HUES6 (cell line): ENCODE measurements at regions not wholly inside any gene's neighbourhood (a gene's known extent, or its start where the extent isn't known, plus 50 kb on each side); places are given as distances from the start of the nearest gene placed in this dataset.

ENCODE experiments used
- H3K27ac ChIP-seq: 2 replicates; pipeline ENCODE4 v1.7.0; 2013; ENCODE audit warnings: low read depth, mild to moderate bottlenecking, low read length, inconsistent platforms
- H3K27me3 ChIP-seq: 2 replicates; pipeline ENCODE4 v1.6.1; 2013; ENCODE audit warnings: low read length; ENCODE audit not compliant: control insufficient read depth, insufficient read depth
- H3K36me3 ChIP-seq: 2 replicates; pipeline ENCODE4 v1.6.1; 2013; ENCODE audit warnings: low read length; ENCODE audit not compliant: control insufficient read depth, insufficient read depth
- H3K4me1 ChIP-seq: 2 replicates; pipeline ENCODE4 v1.6.1; 2013; ENCODE audit warnings: low read length; ENCODE audit not compliant: control insufficient read depth, insufficient read depth
- H3K4me3 ChIP-seq: 2 replicates; pipeline ENCODE4 v1.5.1; 2013; ENCODE audit warnings: low read depth, low read length
- H3K9ac ChIP-seq: one replicate; pipeline ENCODE4 v1.6.1; 2013; ENCODE audit warnings: mild to moderate bottlenecking, low read length
- H3K9me3 ChIP-seq: 2 replicates; pipeline ENCODE4 v1.6.1; 2013; ENCODE audit warnings: low read depth, low read length; ENCODE audit not compliant: control insufficient read depth, insufficient read depth

DNA sequence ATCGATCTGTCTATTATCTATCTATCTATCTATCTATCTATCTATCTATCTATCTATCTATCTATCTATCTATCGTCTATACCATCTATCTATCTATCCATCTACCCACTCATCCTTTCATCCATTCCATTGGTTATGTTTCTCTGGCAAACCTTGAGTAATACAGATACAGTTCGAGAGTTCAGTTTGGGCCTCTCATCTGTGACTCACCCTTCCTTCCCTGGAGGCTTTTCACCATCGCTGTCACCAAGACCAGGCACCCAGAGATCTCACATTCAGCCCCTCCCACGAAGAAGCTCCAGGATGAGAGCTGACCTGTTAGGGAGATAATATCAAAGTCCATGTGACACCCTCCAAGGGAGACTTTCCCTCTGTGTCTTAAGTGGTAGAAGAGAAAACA lies 164.1 kb upstream of the CELF4 start:
- Histone ChIP-seq H3K27ac (no peak overlapping the region), H3K9ac (no peak overlapping the region), H3K27me3 (no peaks in the 10 kb centered on the region), H3K9me3 (no peaks in the 10 kb centered on the region), H3K36me3 (no peaks in the 10 kb centered on the region), H3K4me3 (no peak overlapping the region), H3K4me1 (no peaks in the 10 kb centered on the region)

DNA sequence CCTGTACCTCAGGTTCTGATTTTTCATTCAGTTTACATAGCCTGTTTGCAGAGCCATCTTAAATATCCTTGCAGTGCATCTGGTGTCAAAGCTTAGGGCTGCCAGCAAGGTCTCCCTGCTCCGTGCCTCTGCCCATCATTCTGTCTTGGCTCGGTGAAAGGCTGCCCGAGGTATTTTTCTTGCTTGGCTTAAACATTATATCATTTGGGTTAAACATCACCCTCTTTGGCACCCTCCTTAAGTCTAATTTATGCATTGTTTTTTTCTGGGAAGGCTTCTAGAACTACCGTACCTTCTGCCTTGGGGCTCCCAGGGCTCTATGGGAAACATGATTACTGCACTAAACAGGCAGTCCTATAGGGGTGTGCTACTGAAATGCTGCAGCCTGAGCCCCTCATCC lies 158.6 kb upstream of the CELF4 start:
- Histone ChIP-seq H3K27ac (no peak overlapping the region), H3K27me3 (peaks cover 10% of the 10 kb centered on the region), H3K4me1 (no peaks in the 10 kb centered on the region), H3K9me3 (no peaks in the 10 kb centered on the region), H3K36me3 (no peaks in the 10 kb centered on the region), H3K4me3 (no peak overlapping the region), H3K9ac (no peak overlapping the region)

DNA sequence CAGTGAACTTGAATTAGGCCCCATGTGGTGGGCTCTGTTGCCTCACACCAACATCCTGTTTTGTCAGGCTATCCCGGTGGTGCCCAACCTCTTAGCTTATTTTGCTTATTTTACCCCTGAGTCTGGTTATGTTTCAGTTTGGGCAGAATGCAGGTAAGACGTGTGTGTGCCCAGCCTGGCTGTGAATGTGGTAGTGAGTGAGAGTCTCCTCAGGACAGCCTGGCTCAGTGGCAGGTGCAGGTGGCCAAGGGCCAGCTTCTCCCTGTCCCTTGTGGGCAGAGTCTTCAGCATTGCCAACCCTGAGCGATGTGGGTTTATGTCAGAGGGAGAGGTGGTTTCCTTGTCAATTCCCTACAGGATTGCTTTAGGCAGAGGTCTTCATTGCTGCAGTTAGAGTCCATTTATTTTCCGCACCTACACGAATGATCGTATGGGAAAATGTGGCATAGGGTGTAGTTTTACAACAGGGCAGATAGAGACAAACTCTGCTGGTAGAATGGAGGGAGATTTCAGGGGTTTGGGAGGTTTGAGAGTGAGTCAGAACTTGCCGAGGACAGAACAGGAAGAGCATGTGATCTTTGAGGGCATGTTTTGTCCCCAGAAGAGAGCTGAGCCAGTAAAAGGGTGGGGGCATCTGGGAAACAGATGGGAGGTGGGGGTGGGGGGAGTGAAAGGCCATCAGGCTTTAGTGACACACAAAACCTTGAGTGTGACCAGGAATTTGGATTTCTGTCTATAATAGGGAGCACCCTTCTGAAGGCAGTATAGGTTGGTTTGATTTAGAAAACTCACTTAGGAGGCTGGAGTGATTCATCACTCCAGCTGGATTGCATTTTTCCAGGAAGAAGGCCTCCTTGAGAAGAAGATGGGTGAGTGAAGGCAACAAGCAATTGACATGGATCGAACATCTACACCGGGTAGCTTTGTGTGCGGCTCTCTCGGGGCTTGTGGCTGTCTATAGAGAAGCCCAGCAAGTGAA lies 156.2 kb upstream of the CELF4 start:
- Histone ChIP-seq H3K4me3 (no peak overlapping the region), H3K36me3 (no peaks in the 10 kb centered on the region), H3K27ac (no peak overlapping the region), H3K27me3 (peaks cover 10% of the 10 kb centered on the region), H3K4me1 (no peaks in the 10 kb centered on the region), H3K9ac (no peak overlapping the region), H3K9me3 (no peaks in the 10 kb centered on the region)

DNA sequence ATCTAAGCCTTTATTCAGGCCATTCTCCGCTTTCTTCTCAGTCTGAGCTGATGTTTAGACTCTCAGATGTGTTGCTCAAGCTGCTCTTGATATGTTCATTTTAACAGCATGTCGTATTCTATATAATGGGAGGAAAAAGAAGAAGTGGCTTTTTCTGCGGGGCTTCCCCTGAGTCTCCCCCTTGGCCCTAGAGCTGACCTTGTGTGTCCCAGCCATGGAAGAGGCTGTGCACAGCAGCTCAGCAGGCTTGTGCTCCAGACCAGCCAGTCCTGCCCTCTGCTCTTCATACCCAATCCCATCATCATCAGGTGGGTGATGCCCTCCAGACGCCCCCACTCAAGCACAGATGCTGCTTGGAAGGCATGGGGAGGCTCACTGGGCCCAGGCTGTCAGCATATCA lies 155.1 kb upstream of the CELF4 start:
- Histone ChIP-seq H3K9ac (no peak overlapping the region), H3K27me3 (peaks cover 10% of the 10 kb centered on the region), H3K9me3 (no peaks in the 10 kb centered on the region), H3K27ac (no peak overlapping the region), H3K4me1 (no peaks in the 10 kb centered on the region), H3K36me3 (no peaks in the 10 kb centered on the region), H3K4me3 (no peak overlapping the region)

DNA sequence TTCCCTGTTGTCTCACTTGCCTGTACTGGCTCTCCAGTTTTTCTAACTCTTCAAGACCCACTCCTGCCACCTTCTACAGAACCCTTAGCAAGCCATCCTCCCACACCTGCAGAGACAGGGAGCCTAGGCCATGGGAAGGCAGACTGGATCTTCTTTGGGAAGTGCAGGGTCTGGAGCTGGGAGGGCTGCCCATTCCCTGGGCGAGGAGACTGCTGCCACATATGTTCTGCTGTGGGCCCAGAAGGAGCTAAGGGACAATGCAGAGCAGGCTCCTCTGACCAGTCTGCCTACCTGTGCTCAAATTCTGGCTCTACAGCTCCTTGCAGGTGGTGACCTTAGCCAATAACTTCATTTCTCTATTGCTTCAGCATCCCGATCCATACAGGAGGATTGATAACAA lies 152.1 kb upstream of the CELF4 start:
- peaks cover 5% of the 10 kb centered on the region; the same call in 1 of the 2 replicates for H3K27me3 ChIP-seq
- no peak overlapping the region for H3K27ac ChIP-seq
- no peaks in the 10 kb centered on the region for H3K36me3 ChIP-seq
- no peaks in the 10 kb centered on the region for H3K4me1 ChIP-seq
- no peak overlapping the region for H3K4me3 ChIP-seq
- H3K9me3 ChIP-seq = no peaks in the 10 kb centered on the region
- H3K9ac ChIP-seq = no peak overlapping the region

DNA sequence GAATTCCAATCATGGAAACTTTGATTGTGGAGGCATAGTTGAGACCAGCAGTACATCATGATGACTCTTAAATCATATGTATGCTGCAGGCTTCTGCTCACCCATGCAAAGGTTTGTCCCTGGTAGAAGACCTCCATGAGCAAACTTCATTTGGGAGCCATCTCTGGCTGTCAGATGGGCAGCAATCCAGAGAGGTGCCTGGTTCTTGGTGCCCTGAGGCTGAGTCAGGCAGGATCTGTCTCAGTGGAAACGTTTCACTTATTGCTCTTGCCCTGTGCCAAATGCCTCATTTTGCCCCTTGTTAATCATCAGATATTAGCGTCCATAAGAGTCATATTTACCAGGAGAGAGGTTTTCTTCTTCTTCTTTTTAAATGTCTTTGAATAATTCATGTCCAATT lies 151.5 kb upstream of the CELF4 start:
- Histone ChIP-seq H3K4me3 (no peak overlapping the region), H3K9ac (no peak overlapping the region), H3K9me3 (no peaks in the 10 kb centered on the region), H3K27me3 (0 out of 2 replicates have a peak, but pooled peaks cover 4% of the 10 kb centered on the region), H3K27ac (no peak overlapping the region), H3K36me3 (no peaks in the 10 kb centered on the region), H3K4me1 (no peaks in the 10 kb centered on the region)

DNA sequence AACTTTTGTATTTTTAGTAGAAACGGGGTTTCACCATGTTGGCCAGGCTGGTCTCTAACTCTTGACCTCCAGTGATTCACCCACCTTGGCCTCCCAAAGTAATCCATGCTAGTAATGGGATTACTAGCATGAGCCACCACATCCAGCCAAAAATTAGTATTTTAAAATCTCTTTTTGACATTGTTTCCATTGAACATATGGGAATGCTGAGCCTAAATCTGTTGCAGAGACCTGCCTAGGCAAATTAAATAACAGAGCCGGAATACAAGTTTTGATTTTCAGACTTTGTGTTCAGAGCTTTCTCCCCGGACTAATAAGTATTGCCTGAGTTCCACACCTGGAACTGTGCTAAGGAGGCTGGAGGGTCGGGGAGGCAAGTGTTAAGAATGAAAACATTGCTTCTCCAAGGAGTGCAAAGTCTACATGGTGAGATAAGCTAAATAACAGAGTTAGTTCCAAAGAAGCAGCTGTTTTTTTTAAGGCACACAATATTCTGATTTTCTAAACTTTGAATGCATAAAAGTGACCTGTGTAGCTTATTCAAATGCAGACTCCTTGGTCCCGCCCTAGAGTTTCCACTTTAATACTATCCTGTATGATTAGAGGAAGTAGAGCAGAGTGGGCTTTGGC lies 150.6 kb upstream of the CELF4 start:
- no peaks in the 10 kb centered on the region for H3K36me3 ChIP-seq
- no peak overlapping the region for H3K27ac ChIP-seq
- no peaks in the 10 kb centered on the region for H3K27me3 ChIP-seq
- H3K4me3 ChIP-seq = no peak overlapping the region
- H3K9me3 ChIP-seq = no peaks in the 10 kb centered on the region
- no peak overlapping the region for H3K9ac ChIP-seq
- no peaks in the 10 kb centered on the region for H3K4me1 ChIP-seq

DNA sequence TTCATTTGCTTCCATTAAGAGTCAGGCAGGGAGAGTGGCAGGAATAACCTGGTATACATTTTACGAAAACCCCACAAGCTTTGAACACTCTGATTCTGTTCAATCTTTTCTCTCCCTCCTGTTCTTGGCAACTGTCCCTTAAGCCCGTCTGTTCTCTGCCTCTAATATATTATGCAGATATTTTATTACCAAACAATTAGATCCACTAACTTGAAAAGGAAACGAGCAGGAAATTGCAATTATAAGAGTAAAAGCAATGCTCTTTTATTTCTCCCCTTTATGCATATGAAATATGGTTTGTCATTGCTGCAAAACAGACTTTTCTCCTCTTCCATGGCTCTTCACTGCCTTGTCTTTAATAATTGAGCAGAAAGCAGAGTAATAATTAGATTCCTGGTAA lies 149.1 kb upstream of the CELF4 start:
- H3K27ac ChIP-seq = no peak overlapping the region
- no peaks in the 10 kb centered on the region; the same call in 1 of the 2 replicates for H3K4me1 ChIP-seq
- no peak overlapping the region for H3K9ac ChIP-seq
- no peak overlapping the region for H3K4me3 ChIP-seq
- H3K36me3 ChIP-seq = no peaks in the 10 kb centered on the region
- no peaks in the 10 kb centered on the region for H3K9me3 ChIP-seq
- no peaks in the 10 kb centered on the region for H3K27me3 ChIP-seq

DNA sequence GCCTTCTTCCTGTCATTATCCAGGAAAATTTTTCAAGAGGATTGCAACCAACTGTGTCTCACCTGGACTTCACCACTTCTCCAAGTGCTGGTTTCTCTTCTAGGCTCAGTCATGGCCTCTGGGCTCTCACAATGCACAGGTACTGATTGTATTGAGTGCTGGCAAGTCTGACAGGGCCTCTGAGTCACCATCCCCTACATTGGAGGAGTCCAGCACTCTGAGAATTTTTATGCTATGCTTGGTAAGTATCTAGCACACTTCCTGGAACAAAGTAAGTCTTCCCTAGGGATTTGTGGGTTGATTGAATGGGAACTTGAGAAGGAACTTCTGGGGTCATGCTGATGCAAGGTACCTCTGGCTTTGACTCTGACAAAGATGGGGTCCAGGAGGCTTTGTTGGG lies 147.2 kb upstream of the CELF4 start:
- no peaks in the 10 kb centered on the region; the same call in 1 of the 2 replicates for H3K4me1 ChIP-seq
- H3K27me3 ChIP-seq = no peaks in the 10 kb centered on the region
- H3K4me3 ChIP-seq = no peak overlapping the region
- H3K36me3 ChIP-seq = no peaks in the 10 kb centered on the region
- no peaks in the 10 kb centered on the region for H3K9me3 ChIP-seq
- H3K27ac ChIP-seq = no peak overlapping the region
- H3K9ac ChIP-seq = no peak overlapping the region

DNA sequence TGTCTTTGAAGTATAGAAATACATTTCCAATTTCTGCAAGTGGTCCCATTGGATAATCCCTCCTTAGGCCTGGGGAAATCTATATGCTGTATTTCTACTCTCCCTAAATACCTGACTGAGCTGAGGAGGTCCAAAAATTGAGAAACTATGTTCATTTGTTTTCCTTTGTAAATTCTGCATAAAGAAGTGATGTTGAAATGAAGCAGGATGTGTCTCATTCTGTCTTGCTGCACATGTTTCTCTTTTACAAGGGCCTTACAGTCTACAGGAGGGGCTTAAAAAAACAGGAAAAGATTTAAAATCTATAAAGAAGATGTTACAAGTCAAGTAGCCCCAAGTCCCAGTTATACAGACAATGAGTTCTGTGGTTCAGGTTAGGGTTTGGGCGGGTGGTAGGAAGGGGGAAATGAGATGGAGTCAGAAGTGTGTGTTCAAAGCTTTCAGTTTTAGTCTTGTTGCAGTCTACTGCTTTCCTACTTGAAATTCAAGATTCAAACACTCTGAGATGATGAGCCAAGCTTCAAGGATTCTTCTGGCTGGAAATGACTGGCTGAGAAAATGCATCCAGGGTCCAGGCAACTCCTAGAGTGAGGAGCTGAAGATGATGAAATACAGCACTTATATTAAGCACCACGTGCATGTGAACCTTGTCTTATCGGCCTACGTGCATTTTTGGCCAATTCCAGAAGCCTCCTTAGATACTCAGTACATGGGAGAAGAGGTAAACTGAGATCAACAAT lies 146.3 kb upstream of the CELF4 start:
- H3K36me3 ChIP-seq = no peaks in the 10 kb centered on the region
- no peaks in the 10 kb centered on the region; the same call in 1 of the 2 replicates for H3K4me1 ChIP-seq
- H3K27ac ChIP-seq = no peak overlapping the region
- no peak overlapping the region for H3K4me3 ChIP-seq
- H3K27me3 ChIP-seq = no peaks in the 10 kb centered on the region
- H3K9ac ChIP-seq = no peak overlapping the region
- H3K9me3 ChIP-seq = no peaks in the 10 kb centered on the region

DNA sequence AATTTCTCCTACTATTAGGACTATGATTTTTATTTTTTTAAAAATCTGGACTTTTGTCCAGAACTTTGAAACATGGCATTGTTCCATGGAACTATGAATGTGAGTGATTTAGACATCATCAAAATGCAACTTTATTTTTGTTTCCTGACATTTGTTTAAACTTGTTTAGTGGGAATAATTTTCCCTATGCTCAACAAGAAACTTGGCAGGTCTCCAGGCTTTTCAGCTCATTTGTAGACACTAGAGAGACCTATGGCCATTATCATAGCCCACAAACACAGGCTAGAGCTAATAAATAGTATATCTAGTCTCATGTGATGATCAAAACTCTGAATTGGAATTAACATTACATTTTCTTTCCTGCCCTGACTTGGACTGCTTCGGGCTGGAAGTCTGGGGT lies 145.1 kb upstream of the CELF4 start:
- Histone ChIP-seq H3K4me1 (no peaks in the 10 kb centered on the region; the same call in 1 of the 2 replicates), H3K27ac (no peak overlapping the region), H3K9me3 (no peaks in the 10 kb centered on the region), H3K36me3 (no peaks in the 10 kb centered on the region), H3K27me3 (no peaks in the 10 kb centered on the region), H3K4me3 (no peak overlapping the region), H3K9ac (no peak overlapping the region)
